Activated CD8-positive, alpha-beta memory T cell treated with anti-CD3 and anti-CD28 coated beads, Interleukin-2, amount 50 U/mL, for 1 hour (primary cell): ENCODE measurements at regions not wholly inside any gene's neighbourhood (a gene's known extent, or its start where the extent isn't known, plus 50 kb on each side); places are given as distances from the start of the nearest gene placed in this dataset.
"Not testable (repeated sequence)": the region's sequence is repeated elsewhere in the genome, so short reads cannot be mapped to it uniquely, and the experiment has no call there.

Experiments used
- DNase-seq: peaks from one replicate; pipeline ENCODE4 v3.0.0-alpha.2; 2020; ENCODE audit errors: extremely low read depth

GRCh38 chr6:142635130-142635529 is 309.8 kb downstream of the HIVEP2 start:
- no peak for DNase-seq

DNA sequence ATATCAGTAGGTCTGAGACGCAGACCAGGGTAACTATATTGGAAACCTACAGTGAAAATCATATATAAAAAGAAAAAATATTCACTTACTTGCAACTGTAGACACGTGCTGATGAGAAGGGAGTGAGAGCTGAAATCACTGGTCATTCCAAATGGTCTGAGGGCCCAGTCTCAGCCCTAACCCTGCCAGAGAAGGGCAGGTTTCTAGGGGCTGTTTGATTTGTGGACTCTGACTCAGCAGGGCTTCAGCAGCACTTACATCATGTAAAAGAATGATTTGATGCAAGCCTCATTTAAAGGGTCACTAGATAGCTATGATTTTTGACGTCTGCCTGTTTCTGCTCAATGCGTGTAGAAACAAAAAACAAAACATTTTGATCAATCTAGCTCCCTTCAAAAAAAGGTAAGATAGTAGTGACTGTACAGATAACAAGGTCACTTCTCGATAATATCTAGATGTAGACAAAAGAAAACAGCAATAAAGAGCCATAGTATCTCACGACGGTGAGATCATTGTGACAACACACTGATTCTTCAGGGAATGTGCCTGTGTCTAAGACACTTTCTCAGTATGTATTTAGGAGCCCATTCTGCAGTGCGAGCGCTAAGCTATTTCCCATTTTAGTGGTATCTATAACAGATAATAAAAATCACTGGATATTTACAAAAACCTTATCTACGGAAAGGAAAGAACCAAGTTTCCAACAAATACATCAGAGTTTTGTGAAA is 307.2 kb downstream of the HIVEP2 start:
- no peak for DNase-seq

DNA sequence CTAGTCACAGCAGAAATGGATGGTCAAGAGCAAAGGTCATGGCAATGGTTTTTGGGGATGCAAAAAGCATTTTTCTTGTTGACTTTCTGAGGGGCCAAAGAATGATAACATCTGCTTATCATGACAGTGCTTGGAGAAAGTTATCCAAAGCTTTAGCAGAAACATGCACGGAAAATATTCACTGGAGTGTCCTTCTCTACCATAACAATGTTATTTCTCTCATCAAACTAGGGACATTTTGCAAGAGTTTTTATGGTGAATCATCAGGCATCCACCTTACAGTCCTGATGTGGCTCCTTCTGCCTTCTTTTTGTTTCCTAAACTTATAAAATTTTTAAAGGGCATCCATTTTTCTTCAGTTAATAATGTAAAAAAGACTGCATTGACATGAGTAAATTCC is 302.3 kb downstream of the HIVEP2 start:
- no peak for DNase-seq

- DNase-seq = no peak
Measured at GRCh38 chr6:142644866-142645265, 300.1 kb downstream of the HIVEP2 start.

DNA sequence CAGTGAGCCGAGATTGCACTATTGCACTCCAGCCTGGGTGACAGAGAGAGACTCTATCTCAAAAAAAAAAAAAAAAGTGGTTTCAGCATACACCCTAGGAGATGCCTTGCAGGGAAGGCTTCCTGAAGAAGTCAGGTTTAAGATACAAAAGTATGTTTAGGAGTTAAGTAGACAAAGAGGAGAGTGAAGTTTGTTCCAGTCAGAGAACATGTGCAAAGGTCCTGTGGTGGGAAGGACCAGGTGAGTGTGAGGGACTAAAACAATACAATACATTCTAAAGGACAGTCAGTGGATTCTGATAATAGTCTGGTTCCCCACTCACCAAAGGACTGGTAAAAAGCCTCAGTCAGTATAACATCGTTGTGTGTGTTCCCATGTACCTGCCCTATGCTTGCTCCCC is 299.3 kb downstream of the HIVEP2 start:
- no peak for DNase-seq

GRCh38 chr6:142647449-142648035 is 297.4 kb downstream of the HIVEP2 start:
- no peak for DNase-seq

DNA sequence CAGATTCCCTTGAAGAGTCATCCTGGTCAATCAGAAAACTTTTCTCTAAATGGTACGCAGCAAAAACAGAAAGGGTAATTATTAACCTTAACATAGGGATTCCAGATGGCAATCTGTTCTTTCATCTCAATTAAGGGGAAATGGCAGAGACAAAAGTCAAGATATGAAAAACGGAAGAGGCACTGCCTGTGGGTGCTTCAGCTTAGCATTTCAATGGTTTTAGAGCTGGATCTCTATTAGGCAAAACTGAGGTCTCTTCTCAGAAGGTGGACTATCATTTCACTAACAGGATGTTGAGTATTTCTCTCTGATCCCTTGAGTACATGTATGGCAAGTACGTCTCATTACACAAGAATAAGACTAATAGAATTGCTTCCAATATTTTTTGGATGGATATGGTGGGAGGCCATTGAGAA is 296.9 kb downstream of the HIVEP2 start:
- no peak for DNase-seq

DNA sequence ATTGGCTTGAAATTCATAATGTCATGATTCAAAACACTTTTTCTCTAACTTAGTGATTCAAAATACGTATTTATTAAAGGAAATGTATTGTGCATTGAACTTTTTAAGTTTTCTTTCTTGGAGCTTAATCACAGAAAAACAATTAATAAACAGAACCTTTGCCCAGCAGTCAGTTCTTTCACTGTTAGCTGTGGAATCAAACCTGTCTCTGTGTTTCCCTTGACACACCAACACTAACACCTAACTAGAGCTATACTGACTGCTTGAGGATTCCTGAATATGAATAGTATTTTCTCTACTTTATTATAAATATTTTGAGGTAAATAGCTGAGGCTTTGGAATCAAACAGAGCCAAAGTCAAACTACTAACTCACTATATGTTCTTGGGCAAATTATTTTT is 296.4 kb downstream of the HIVEP2 start:
- DNase-seq = no peak

- not testable (repeated sequence) for DNase-seq
Measured at GRCh38 chr6:142649438-142650234, 295.3 kb downstream of the HIVEP2 start.

DNA sequence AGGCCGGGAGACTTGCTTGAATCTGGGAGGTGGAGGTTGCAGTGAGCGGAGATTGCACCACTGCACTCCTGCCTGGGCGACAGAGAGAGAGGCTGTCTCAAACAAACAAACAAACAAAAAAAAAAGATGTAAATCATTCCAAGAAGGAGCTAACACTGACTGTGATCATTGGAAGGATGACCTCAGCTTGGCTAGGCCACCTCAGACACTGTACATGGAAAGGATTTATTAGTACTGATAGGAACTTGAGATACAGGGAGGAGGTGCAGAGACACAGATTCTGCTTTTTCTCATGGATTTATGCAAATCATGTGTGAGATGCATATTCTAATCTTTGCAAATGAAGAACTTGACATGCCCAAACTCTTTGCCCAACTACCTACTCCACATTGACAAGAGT is 293.6 kb downstream of the HIVEP2 start:
- DNase-seq = no peak

DNA sequence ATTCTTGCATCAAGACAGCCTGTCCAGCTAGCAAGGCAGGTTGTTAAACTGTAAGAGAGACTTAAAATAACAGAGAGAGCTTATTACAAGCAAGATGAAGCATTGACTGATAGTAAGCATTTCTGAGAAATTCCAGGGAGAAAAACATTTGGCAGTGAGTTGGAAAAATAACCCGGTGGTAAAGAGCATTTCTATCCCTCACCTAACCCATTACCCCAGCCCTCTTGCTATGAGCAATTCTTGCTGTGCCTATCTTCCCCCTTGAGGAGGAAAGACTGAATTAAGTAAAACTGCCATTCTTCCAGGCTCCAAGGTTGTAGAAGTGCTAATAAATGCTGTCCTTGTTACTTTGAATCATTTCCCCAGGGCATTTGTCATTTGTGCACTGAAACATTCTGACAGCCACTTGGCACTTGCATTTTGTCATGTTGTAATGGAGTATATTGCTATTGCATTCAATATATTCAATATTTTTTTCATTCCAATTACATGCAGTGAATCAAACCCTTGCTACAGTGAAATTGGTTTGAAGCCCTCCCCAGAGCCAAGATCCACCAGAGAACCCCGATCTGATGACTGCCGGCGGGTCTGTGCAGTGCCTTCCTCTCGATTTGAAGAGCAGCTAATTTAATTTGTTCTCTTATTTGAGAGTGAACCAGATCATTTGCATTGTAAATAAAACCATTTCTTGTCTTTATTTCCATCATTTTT is 291.1 kb downstream of the HIVEP2 start:
- DNase-seq = no peak

DNA sequence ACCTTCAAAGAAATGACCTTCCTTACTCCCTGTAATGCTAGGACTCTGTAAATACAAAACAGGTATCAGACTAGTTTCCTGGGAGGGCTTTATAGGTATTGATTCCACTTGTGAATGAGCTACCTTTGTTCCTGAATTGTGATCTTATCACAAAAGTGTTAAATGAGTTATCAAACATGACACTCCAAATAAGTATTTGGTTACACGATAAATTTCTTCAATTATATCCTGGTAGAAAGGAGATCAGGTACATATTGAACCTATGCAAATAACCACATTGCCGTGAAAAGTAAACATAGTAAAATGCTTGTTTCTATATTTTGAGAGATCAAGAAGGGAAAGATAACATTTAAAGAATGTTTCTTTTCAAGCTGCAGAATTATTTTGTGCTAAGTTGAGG is 285.3 kb downstream of the HIVEP2 start:
- no peak for DNase-seq

- DNase-seq = no peak
Measured at GRCh38 chr6:142665393-142665792, 279.6 kb downstream of the HIVEP2 start.

- DNase-seq = no peak
Measured at GRCh38 chr6:142666599-142667185, 278.3 kb downstream of the HIVEP2 start.

DNA sequence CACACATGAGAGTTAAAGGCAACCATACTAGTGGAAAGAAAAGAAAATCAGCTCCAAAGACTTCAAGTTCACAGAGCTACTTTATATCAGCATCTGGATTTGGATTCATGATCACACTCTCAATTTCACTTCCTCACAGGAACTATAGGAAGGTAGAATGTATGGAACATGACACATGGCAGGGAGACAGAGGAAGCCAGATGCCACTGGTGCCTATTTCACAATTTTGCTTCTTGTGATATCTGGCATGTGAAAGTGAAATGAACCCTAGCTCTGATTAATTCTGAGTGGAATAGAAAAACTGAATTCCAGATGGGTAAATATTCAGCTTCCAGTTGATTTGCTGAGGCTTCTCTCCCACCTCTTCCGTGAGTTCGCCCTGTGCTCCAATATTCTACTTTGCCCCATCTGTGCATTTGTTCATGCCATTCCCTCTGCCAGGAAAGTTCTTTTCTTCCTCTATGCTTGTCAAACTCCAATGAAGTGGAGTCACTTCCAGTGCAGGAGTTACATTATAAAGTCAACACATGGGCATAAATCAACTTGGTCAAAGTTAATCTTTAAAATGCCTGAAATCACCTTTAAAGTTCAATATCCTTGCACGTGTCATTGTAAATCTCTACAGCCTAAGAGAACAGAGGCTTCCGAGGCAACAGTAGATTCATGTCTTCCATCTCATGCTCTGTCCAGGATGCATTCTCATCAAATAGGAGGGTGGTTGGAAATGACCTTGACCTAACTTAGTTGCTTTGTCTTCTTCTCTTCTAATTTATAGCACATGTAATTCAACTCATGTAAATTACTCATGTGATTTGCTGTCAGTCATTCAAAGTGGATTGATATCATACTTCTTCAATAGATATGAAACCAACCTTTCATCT is 275.3 kb downstream of the HIVEP2 start:
- no peak for DNase-seq

DNA sequence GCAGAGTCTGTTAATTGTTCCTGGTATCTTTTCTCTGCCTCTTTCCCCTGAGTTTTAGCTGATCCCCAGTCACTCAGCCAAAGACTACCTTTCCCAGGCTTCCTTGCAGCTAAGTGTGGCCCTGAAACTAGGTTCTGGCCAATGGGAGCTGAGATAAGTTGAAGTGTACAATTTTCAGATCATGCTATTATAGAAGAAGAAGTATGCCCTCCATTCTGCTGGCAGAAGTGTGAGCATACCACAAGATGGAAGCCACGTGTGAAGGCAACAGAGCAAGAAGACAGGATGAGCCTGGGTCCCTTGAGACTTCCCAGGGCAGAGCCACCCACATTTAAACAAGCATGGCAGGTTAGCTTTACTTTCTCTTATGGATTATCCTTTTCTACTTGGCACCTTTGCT is 273.2 kb downstream of the HIVEP2 start:
- no peak for DNase-seq

DNA sequence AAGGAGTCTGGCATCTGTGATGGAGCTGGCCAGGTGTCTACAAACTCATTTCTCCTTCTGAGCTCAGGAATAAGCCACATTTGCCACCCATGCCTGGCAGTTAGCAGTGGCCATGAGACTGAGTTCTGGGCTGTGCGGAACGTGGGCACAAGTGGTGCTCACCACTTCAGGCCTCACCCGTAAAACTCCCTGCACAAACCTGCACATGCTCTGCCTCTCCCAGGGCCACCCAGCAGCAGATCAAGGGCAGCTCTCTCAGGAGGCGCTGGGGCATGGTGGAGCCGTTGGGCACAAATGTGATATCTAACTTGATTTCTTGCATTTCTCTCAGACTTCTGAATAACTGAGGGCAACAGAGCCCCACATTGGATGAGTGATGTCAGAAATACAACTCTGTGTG is 269.5 kb downstream of the HIVEP2 start:
- no peak for DNase-seq

GRCh38 chr6:142676027-142676443 is 268.9 kb downstream of the HIVEP2 start:
- no peak for DNase-seq

- DNase-seq = no peak
Measured at GRCh38 chr6:142676647-142677192, 268.3 kb downstream of the HIVEP2 start.

DNA sequence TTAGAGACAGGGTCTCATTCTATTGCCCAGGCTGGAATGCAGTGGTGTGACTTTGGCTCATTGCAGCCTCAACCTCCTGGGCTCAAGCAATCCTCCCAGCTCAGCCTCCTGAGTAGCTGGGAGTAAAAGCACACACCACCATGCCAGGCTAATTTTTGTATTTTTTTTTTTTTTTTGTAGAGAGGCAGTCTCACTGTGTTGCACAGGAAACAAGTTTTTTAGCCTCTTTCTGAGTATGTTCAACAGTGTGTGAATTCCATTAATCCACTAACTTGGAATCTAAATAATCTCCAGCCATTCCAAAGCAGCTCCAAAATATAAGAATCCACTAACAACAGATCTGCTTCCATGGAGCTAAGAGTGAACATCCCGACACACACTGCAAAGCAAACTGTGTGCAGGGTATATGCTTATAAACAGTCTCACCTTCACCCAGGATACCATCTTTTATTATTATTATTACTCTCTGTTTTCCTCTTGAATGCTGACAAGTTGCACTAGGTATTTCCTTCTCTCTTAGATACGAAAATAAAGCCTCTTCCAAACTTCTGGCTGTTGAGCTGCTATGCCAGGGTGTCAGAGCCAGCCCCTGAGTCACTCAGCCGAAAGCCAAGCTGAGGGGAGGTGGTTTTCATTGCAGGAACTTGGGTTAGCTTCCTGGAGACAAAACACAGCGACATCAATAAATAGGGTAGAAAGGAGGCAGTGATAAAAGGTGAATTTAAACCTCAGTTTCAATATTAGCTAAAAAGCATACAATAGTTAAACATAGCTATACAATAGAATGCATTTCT is 264.9 kb downstream of the HIVEP2 start:
- DNase-seq = no peak
